ENCODE measurements at regions not wholly inside any gene's neighbourhood (a gene's known extent, or its start where the extent isn't known, plus 50 kb on each side); places are given as distances from the start of the nearest gene placed in this dataset.
"Not testable (repeated sequence)": the region's sequence is repeated elsewhere in the genome, so short reads cannot be mapped to it uniquely, and the experiment has no call there.

DNA sequence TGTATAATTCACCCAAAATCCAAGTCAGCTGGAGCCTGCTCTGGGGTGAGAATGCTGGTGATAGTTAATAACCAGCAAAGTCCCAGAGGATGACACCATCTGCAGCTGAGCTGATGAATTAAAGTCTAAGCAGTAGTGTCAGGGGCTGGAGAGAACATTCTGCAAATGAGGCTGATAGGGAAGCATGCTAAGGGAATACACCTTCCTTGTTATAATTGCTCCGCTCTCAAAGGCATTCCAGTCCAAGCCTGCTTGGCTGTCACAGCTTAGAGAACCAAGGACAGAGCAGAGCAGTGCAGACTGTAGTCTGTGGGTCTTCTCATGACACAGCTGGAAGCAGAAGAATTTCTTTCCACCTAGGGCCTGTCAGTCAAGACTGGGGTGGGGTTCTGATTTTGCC is 283.1 kb downstream of the SIPA1L2 start:
- no peak for DNase-seq (ENCODE audit: low spot score)

DNA sequence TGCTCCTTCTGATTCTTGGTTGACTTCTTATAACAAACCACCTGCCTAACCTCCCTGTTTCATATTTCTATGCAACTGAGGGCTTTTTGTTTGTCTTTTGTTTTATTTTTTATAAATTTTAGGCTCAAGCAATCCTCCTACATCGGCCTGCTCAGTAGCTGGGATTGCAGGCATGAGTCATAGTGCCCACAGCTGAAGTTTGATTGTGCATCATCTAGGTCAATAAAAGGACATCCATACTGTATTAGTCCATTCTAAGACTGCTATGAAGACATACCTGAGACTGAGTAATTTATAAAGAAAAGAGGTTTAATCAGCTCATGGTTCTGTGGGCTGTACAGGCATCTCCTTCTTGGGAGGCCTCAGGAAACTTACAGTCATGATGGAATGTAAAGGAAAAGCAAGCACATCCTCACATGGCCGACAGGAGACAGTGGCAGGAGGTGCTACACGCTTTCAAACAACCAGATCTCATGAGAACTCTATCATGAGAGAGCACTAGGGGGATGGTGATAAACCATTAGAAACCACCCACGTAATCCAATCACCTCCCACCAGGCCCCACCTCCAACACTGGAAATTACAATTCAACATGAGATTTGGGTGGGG is 285.0 kb downstream of the SIPA1L2 start:
- DNase-seq (ENCODE audit: low spot score): no peak

DNA sequence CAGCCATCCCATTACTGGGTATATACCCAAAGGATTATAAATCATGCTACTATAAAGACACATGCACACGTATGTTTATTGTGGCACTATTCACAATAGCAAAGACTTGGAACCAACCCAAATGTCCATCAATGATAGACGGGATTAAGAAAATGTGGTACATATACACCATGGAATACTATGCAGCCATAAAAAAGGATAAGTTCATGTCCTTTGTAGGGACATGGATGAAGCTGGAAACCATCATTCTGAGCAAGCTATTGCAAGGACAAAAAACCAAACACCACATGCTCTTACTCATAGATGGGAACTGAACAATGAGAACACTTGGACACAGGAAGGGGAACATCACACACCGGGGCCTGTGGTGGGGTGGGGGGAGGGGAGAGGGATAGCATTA is 285.7 kb downstream of the SIPA1L2 start:
- not testable (repeated sequence) for DNase-seq (ENCODE audit: low spot score)

DNA sequence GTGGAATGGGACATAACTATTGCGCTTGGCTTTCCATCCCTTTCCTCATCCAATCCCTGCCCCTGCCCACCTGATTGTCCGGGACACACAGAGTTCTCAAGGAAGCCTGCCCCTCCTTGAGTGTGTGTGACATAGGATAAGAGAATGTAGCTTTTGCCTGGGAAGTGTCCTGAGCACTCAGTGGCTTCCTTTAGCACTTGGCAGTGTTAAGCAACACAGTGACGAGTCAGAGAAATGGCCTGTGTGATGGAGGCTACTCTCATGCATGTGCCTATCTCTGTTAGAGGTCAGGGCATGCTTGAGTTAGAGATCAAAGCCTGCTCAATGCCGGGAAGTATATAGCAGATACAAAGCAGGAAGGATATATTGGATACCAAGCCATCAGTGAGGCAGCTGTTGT is 289.5 kb downstream of the SIPA1L2 start:
- DNase-seq (ENCODE audit: low spot score): no peak

DNA sequence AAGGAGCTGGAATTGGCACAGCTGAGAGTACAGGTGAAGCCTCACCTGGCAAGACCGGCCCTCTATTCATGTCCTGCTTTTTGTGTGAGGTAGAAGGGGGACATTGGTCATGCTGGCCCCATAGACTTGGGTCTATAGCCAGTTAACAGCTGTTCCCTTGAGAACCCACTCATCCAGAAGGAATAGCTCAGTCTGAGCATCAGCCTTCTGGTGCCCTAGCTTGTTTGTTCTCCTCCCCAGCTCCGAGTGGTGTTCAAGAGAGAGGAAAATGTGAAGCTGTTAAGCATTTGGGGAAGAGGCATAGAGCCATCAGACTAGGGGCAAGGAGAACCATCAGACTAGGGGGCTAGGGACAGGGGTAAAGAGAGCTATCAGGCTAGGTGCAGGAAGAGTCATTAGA is 290.9 kb downstream of the SIPA1L2 start:
- DNase-seq (ENCODE audit: low spot score): no peak

DNA sequence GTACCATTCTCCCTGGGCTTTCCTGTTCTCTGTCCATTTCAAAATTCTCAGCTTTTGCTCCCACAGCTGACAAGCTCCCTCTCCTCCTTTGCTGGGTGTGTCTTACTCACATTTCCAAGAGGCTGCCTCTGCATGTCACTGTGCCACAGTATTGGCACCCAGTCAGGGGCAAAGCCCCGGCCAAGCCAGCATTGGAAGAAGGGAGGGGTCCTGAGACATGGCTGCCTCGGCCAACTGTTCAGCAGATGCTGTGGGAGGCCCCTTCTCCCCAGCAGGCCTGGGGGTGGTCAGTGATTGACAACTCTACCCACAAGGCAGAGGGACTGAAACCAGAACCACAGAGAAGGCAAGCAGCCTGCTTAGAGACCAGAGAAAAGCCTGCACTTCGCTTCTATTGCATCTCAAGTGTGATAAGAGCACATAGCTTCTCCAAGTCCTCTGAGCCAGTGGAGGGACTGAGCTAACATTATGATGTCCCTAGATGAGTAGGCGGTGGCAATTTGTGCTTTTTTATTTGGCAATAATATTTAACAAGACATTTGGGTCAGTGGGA is 294.1 kb downstream of the SIPA1L2 start:
- no peak for DNase-seq (ENCODE audit: low spot score)

DNA sequence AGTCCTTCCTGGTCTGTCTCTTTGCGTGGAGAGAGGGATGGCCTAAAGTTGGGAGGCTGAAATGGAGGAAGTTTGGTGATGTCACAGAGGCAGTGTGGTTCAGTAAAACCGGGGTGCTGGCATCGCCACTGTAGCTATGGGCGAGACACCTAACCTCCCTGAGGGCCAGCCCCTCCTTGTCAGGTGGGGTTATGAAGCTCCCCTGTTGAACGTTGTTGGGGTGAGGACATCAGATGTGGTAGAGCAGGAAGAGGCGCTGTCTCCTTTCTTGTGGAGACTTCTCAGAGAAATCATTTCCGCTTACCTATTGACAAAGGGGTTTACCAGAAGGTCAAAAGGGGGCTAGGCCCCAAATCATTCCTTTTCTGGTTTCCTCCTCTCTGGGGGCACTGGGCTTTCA is 294.7 kb downstream of the SIPA1L2 start:
- DNase-seq (ENCODE audit: low spot score): no peak

DNA sequence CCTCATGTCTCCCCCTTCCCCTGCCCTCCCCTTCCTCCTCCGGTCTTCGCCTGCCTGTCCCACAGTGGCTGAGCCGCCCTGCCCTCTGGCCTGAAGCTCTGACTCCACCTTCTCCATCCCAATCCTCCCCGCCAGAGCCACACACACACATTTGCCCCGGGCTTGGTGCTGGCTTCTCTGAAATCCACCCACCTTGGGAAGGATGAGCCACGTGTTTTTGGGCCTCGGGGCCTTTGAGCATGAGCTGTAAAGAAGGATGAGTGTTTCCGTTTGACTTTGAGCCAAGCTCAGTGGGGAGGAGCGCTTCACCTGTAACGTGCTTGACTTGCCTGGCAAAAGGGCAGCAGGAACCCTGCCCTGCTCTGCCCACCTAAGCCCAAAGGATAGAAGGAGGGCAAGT is 295.1 kb downstream of the SIPA1L2 start:
- no peak for DNase-seq (ENCODE audit: low spot score)

DNA sequence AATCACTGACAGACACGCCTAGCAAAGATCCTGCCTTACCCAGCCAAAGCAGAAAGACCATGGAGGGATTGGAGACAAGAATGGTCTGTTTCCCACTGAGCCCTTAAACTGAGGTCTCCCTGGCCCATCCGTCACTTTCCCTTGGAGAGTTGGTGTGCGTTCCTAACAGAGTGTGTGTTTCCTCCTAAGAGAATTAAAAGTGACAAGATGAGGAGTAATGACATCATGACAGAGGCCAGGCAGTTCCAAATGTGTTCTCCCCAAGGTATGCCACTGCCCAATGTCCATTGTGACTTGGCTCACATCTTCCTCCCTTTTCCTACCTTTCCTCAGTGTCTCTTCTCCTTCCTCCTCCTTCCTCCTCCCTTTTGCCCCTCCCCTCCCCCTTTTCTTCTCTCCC is 295.7 kb downstream of the SIPA1L2 start:
- no peak for DNase-seq (ENCODE audit: low spot score)

DNA sequence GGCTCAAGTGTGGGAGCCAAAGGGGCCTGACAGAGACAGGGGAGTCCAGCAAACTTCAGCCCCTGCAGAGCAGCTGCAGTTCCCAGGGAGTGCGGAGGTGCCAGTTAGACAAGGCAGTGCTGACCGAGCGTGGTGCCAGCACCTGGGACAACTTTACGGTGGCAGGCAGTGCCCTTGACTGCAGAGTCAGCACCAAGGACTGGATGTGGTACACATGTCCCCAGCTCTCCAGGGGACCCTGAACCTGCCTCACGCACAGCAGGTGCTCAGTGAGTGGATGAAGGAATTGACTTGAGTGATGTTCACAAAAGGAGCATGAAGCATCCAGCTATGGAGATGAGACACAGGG is 296.5 kb downstream of the SIPA1L2 start:
- no peak for DNase-seq (ENCODE audit: low spot score)

DNA sequence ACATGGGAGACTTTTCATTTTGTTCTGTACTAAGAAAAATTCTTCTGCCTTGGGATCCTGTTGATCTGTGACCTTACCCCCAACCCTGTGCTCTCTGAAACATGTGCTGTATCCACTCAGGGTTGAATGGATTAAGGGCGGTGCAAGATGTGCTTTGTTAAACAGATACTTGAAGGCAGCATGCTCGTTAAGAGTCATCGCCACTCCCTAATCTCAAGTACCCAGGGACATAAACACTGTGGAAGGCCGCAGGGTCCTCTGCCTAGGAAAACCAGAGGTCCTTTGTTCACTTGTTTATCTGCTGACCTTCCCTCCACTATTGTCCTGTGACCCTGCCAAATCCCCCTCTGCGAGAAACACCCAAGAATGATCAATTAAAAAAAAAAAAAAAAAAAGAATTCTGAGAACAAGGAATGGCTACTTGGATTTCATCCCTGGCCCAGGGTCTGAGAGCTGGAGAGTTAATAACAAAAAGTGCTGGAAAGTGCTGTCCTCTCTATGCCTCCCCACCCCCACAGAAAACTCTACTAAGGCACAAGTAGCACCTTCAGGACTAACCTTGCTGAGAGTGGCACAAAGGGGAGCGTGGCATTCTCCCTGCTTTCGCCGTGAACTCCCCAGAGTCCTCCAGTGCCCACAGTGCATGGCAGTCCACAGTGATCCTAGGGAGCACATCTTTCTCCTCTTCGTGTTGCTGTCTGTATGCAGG is 297.1 kb downstream of the SIPA1L2 start:
- DNase-seq (ENCODE audit: low spot score): not testable (repeated sequence)

DNA sequence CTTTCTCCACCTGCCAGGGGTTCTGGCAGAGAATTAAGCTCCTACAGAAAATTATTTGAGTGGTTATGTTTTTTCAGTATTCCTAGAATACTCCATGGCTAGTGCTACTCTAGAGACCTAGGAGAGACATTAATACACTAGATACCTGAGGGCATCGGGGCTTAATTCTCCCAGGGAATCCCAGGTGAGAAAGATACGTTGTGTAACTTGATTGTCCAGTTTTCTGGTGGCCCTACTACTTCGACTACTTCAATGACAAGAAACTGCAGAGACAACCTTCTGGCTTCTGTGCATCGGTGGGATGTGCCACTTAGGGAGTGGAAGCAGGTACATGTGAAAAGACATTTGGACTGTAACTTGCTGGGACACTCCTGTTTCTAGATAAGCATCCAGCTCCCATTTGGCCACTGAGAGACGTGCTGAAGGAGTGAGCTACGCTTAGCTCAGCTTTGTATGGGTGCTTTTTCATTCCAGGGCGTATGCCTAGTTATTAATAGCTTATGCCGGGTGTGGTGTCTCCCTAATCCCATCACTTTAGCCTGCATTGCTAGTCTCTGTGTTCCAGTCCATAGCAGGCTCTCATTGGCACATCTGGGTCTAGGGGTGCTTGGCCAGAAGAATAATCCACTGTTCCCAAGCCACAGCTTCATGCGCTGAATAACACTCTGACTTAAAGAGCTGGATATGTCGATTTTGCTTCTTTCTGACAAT is 300.7 kb downstream of the SIPA1L2 start:
- no peak for DNase-seq (ENCODE audit: low spot score)

DNA sequence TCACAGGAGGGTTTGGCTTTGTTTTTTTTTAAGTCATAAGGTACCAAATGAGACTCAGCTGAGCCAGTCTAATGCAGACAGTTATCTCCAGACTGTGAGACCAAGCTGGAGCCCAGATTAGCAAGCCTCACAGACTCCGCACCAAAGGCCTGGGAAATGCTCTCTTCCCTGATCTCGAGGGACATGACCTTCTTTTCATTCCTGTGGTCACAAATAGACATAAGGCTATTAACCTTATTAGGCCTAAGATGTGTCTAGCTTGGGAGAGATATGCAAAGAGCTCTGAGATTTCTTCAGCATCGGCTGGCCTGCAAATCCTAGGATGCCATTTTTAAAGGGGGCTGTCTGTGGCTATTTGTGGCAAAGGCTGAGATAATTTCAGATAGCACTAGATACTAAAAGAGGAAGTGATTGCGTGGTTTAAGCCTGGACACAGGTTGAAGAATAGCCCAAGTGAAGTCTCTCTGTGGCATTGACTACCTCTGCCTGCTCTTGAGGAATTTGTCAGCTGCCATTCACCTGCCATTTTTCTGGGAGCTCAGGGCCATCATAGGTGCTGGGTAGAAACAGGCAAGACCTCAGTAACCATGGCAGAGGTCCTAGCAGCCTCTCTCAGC is 301.3 kb downstream of the SIPA1L2 start:
- no peak for DNase-seq (ENCODE audit: low spot score)

DNA sequence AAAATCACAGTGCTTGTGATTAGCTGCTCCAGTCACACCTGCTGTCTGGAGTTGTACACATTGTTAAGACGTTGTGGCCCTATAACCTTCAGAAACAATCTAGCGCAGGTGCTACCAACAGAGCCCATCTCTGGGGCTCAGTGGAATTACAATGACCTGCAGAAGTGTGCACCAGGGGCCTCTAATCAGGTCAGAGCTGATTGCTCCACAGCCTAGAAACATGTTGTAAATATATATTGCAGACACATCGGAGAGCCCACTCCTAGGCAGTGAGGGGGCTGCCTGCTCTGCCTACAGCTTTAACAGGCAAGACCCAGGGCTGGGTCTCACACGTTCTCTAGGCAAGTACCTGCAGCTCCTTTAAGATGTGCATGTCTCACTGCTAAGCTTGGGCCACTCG is 302.0 kb downstream of the SIPA1L2 start:
- no peak for DNase-seq (ENCODE audit: low spot score)

DNA sequence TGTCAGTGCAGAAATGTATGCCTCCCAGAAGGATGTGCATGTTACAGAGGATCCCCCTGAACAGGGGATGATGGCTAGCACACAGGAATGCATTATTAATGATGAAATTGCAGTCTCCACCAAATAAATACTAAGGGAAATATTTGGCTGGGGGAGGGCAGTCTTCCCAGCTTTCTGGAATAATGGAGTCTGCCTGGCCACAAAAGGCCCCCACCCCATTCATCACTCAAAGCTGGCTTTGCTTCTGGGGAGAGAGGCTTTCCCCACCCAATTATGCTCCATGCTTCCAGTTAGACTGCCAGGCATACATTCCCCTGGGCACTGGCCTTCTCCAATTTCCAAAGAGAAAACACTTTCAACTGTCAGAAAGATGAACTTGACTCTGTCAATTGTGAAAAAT is 302.7 kb downstream of the SIPA1L2 start:
- DNase-seq (ENCODE audit: low spot score): no peak

DNA sequence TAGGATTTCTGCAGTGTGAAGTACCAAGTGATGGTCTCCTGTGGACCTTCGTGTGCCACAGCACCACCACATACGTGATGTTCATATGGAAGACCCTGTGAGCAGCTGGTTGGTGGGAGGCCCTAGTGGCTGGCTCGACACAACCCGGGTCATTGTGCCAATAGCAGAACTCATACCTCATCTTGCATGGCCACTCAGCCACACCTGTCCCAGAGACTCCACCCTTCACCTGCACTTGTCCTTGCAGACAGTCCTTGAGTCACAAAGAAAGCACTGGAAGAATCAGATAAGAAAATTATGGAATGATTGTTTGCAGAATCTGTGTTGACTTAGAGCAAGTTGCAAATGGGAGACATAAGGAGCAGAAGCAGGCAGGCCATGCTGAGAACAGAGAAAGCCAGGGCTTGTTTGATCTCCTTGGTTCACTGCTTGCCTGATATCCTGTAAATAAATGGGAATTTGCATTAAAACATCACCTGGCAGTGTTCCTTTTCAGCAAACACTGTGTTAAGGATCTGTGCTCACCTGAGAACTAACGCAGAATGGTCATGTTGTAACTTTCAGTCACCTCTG is 307.7 kb downstream of the SIPA1L2 start:
- no peak for DNase-seq (ENCODE audit: low spot score)

DNA sequence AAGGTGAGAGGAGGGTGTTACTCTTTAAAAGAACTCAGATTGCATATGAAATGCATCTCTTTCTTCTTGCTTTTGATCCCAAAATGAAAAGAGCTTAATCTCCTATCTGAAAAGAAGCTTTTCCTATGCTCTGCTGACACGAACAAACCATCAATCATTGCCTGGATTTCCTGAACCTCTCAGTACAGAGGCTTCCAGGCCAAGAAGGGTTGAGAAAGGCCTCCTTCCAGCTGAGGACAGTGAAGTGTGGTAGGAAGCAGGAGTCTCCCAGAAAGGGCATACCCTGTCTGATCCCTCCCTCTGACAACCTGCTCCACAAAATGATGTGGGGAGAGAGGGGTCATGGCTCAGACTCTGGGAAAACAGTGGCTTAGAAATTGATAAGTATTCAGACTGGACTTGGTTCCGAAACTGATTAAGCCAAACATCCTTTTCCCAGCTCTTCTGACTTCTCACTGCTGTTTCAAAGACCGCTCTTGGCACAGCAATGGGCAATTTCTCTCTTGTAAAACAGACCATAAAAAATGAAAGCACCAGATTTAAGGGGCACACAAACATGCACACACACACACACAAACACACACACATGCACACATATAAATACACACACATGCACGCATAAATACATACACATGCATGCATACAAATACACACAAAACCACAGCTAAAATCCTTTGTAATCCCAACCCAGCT is 310.3 kb downstream of the SIPA1L2 start:
- no peak for DNase-seq (ENCODE audit: low spot score)

DNA sequence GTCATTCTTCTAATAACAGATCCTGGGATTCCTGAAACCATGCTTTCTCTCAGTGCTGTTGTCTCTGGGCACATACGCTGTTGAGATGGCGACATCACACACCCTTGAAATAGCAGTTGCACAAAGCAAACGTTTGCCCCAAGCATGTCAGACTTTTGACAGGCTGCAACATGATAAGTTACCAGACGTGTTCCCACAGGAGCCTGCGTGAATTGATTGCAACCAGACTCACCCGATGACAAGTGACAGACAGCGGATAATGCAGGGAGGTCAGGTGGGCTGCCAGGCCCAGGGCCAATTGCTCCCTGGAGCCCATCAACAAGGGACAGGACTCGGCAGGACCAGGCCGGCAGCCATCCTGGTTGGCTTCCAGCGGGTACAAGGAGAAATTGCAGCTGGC is 310.9 kb downstream of the SIPA1L2 start:
- DNase-seq (ENCODE audit: low spot score): no peak

DNA sequence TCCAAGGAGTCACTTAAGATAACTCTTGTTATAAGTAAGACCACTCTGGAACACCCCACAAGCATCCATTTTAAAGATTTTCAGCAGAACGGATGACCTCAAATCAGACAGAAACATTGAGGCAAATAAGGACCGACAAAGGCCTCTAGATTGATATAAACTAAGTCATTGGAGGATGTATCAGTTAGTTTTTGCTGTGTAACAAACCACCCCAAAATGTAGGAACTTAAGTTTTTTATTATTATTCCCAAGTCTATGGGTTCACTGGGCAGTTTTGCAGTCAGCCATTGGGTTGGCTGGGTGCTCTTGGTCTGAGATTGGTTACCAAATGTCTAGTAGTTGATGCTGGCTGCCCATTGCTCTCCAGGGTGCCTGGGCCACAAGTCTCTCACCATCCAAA is 311.8 kb downstream of the SIPA1L2 start:
- DNase-seq (ENCODE audit: low spot score): no peak

DNA sequence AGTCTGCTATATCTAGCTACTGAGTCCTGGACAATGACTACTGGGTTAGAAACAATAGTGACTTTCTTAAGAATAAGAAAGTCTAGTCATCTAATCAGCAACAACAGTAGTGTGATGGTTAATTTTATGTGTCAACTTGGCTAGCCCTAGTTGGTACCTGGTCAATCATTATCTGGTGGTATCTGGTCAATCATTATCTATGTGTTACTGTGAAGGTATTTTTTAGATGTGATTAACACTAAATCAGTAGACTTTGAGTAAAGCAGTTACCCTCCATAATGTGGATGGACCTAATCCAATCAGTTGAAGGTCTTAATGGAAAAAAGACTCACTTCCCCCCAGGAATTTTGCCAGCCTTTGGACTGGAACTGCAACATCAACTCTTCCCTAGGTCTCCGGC is 312.6 kb downstream of the SIPA1L2 start:
- no peak for DNase-seq (ENCODE audit: low spot score)

DNA sequence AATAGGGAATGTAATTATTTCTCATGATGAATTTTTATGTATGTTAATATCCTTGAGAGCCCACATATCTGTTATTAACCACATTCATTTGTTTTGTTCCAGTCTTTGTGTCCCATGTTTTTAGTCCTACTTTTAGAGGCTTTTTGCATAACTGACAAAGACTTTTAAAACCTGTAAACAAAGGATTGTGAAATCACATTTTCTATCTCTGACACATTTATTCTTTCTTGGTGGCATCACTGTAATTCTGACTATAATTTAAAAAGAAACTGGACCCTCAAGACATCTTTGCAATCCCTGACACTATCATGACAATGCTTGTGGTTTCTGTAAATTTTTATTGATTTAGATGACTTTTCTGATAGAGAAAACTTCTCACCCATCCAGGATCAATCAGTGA is 313.1 kb downstream of the SIPA1L2 start:
- DNase-seq (ENCODE audit: low spot score): no peak

DNA sequence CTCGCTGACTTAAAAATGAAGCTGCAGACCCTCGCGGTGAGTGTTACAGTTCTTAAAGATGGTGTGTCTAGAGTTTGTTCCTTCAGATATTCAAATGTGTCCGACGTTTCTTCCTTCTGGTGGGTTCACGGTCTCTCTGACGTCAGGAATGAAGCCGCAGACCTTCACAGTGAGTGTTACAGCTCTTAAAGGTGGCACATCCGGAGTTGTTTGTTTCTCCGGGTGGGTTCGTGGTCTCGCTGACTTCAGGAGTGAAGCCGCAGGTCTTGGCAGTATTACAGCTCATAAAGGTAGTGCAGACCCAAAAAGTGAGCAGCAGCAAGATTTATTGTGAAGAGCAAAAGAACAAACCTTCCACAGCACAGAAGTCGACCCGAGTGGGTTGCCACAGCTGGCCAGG is 316.1 kb downstream of the SIPA1L2 start:
- not testable (repeated sequence) for DNase-seq (ENCODE audit: low spot score)
